H9 (cell line): ENCODE measurements at regions not wholly inside any gene's neighbourhood (a gene's known extent, or its start where the extent isn't known, plus 50 kb on each side); places are given as distances from the start of the nearest gene placed in this dataset.

ENCODE experiments used
- DNase-seq: peaks from one replicate; pipeline ENCODE4 v3.0.0-alpha.2; 2017
- H2AFZ ChIP-seq: one replicate; pipeline ENCODE4 v1.6.1; 2013; ENCODE audit warnings: mild to moderate bottlenecking, low read length, control low read depth, moderate library complexity
- H2AK5ac ChIP-seq: 2 replicates; pipeline ENCODE4 v1.6.1; 2013; ENCODE audit warnings: low read length, control low read depth, mixed read lengths; ENCODE audit not compliant: insufficient read length
- H2BK120ac ChIP-seq: one replicate; pipeline ENCODE4 v1.6.1; 2013; ENCODE audit warnings: low read depth, mild to moderate bottlenecking, low read length, control low read depth, inconsistent platforms; ENCODE audit not compliant: poor library complexity, severe bottlenecking
- H2BK12ac ChIP-seq: 2 replicates; pipeline ENCODE4 v1.6.1; 2013; ENCODE audit warnings: low read length, control low read depth, mixed read lengths, low read depth; ENCODE audit not compliant: insufficient read length
- H2BK15ac ChIP-seq: 2 replicates; pipeline ENCODE4 v1.6.1; 2013; ENCODE audit warnings: low read depth, low read length, control low read depth
- H2BK20ac ChIP-seq: one replicate; pipeline ENCODE4 v1.6.1; 2013; ENCODE audit warnings: low read depth, mild to moderate bottlenecking, low read length, control low read depth, inconsistent platforms; ENCODE audit not compliant: poor library complexity, severe bottlenecking
- H2BK5ac ChIP-seq: 2 replicates; pipeline ENCODE4 v1.6.1; 2013; ENCODE audit warnings: low read length, control low read depth, mixed read lengths; ENCODE audit not compliant: insufficient read length
- H3K14ac ChIP-seq: 2 replicates; pipeline ENCODE4 v1.6.1; 2013; ENCODE audit warnings: low read length, control low read depth; ENCODE audit not compliant: insufficient read depth
- H3K18ac ChIP-seq: 2 replicates; pipeline ENCODE4 v1.6.1; 2013; ENCODE audit warnings: low read depth, mild to moderate bottlenecking, mixed read lengths, low read length, control low read depth; ENCODE audit not compliant: insufficient read length
- H3K23ac ChIP-seq: 2 replicates; pipeline ENCODE4 v1.6.1; 2013; ENCODE audit warnings: low read length, control low read depth, mixed read lengths, low read depth; ENCODE audit not compliant: insufficient read length
- H3K23me2 ChIP-seq: 2 replicates; pipeline ENCODE4 v1.6.1; 2013; ENCODE audit warnings: low read depth, mild to moderate bottlenecking, mixed read lengths, low read length, control low read depth; ENCODE audit not compliant: insufficient read length, poor library complexity, severe bottlenecking
- H3K27ac ChIP-seq: 2 replicates; pipeline ENCODE4 v1.5.1; 2013; ENCODE audit warnings: low read length, control low read depth, mixed read lengths, low read depth; ENCODE audit not compliant: insufficient read length
- H3K27me3 ChIP-seq: 2 replicates; pipeline ENCODE4 v1.6.1; 2013; ENCODE audit warnings: low read length, control low read depth, inconsistent platforms; ENCODE audit not compliant: insufficient read depth
- H3K4ac ChIP-seq: 2 replicates; pipeline ENCODE4 v1.6.1; 2013; ENCODE audit warnings: low read depth, mild to moderate bottlenecking, control low read depth, inconsistent platforms, low read length, moderate library complexity
- H3K4me1 ChIP-seq: 2 replicates; pipeline ENCODE4 v1.6.1; 2013; ENCODE audit warnings: low read length, control low read depth, inconsistent platforms; ENCODE audit not compliant: insufficient read depth
- H3K4me2 ChIP-seq: 2 replicates; pipeline ENCODE4 v1.6.1; 2013; ENCODE audit warnings: low read length, control low read depth, mixed read lengths; ENCODE audit not compliant: insufficient read length, insufficient read depth
- H3K56ac ChIP-seq: 2 replicates; pipeline ENCODE4 v1.6.1; 2013; ENCODE audit warnings: low read depth, mild to moderate bottlenecking, mixed read lengths, low read length, control low read depth; ENCODE audit not compliant: insufficient read length
- H3K79me1 ChIP-seq: 2 replicates; pipeline ENCODE4 v1.6.1; 2013; ENCODE audit warnings: low read depth, mild to moderate bottlenecking, moderate library complexity, low read length, control low read depth, inconsistent platforms; ENCODE audit not compliant: insufficient read depth, poor library complexity, severe bottlenecking
- H3K79me2 ChIP-seq: 2 replicates; pipeline ENCODE4 v1.6.1; 2013; ENCODE audit warnings: low read length, control low read depth, inconsistent platforms; ENCODE audit not compliant: insufficient read depth
- H3K9ac ChIP-seq: 2 replicates; pipeline ENCODE4 v1.6.1; 2013; ENCODE audit warnings: low read length, control low read depth, mixed read lengths; ENCODE audit not compliant: insufficient read length; ENCODE audit errors: extremely low read depth
- H3K9me3 ChIP-seq: one replicate; pipeline ENCODE4 v1.6.1; 2013; ENCODE audit warnings: low read depth, low read length, inconsistent platforms; ENCODE audit not compliant: control insufficient read depth
- H3T11ph ChIP-seq: one replicate; pipeline ENCODE4 v1.6.1; 2013; ENCODE audit warnings: mild to moderate bottlenecking, low read length, control low read depth, inconsistent platforms
- H4K20me1 ChIP-seq: one replicate; pipeline ENCODE4 v1.6.1; 2013; ENCODE audit not compliant: control insufficient read depth, insufficient read length, insufficient read depth
- H4K5ac ChIP-seq: 2 replicates; pipeline ENCODE4 v1.6.1; 2013; ENCODE audit warnings: low read depth, mild to moderate bottlenecking, mixed read lengths, low read length, control low read depth; ENCODE audit not compliant: insufficient read length
- H4K8ac ChIP-seq: replicated peaks from 2 replicates; pipeline ENCODE4 v1.6.1; 2013; ENCODE audit warnings: low read length, control low read depth, mixed read lengths, low read depth; ENCODE audit not compliant: insufficient read length
- H4K91ac ChIP-seq: 2 replicates; pipeline ENCODE4 v1.6.1; 2013; ENCODE audit warnings: low read depth, mild to moderate bottlenecking, moderate library complexity, mixed read lengths, low read length, control low read depth; ENCODE audit not compliant: insufficient read length
- H3K27ac Mint-ChIP-seq, 3 experiments: 2 replicates in 2 of 3; 3 replicates in 1 of 3; pipeline ENCODE4 v1.8.0; 2020 to 2021; ENCODE audit warnings: mixed read lengths in 3 of 3, mild to moderate bottlenecking in 1 of 3, moderate library complexity in 1 of 3
- H3K27me3 Mint-ChIP-seq: 2 replicates; pipeline ENCODE4 v1.8.0; 2021; ENCODE audit warnings: low read depth, mild to moderate bottlenecking, moderate library complexity, mixed read lengths
- H3K36me3 Mint-ChIP-seq, 3 experiments: 2 replicates in 2 of 3; 3 replicates in 1 of 3; pipeline ENCODE4 v1.8.0; 2020 to 2021; ENCODE audit warnings: low read depth in 3 of 3, mixed read lengths in 3 of 3; ENCODE audit not compliant: insufficient read depth in 1 of 3
- H3K4me1 Mint-ChIP-seq, 2 experiments: 2 replicates each; pipeline ENCODE4 v1.8.0; 2020; ENCODE audit warnings: mixed read lengths in 2 of 2
- H3K4me3 Mint-ChIP-seq, 2 experiments: 2 replicates in 1 of 2; 3 replicates in 1 of 2; pipeline ENCODE4 v1.8.0; 2020 to 2021; ENCODE audit warnings: mild to moderate bottlenecking in 2 of 2, mixed read lengths in 2 of 2, moderate library complexity in 1 of 2
- H3K9me3 Mint-ChIP-seq, 2 experiments: 2 replicates in 1 of 2; 3 replicates in 1 of 2; pipeline ENCODE4 v1.8.0; 2020; ENCODE audit warnings: mild to moderate bottlenecking in 2 of 2, mixed read lengths in 2 of 2, moderate library complexity in 1 of 2
- WGBS: extraction: QIAGEN DNeasy Blood & Tissue Kit; methylation state at CpG from one replicate; pipeline ENCODE4 v1.1.7; 2013; ENCODE audit warnings: missing lambda C conversion rate, low lambda C conversion rate, mixed read lengths; ENCODE audit not compliant: insufficient read length; ENCODE audit errors: extremely low coverage; 5-methylcytosine and 5-hydroxymethylcytosine counted together
- TF ChIP-seq, protein P1 (sequence below): fragments of 200-600 bp; sonication (generic); conservative IDR thresholded peaks from 3 replicates; pipeline ENCODE4 v1.8.0; 2021; ENCODE audit warnings: antibody characterized with exemption, mild to moderate bottlenecking

DNA sequence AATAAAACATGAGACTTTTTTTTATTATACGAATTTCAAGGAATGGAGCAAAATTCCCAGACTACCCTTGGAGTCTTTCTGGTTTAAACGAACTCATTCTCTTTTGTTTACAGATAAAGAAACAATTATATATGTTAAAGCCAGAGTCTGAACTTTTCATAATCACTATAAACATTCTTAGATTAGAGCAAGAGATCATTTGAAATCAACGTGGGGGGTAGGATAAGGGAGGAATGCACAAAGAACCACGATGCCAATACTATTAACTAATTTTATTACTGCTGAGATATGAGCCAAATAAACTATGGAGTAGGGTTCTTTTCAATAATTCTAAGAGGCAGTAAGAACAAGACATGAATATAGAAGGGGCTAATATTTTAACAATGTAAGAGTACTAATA lies 148.0 kb upstream of the FREM1 start:
- H2BK120ac ChIP-seq = no peak overlapping the region
- H2BK15ac ChIP-seq = no peak overlapping the region
- H2BK20ac ChIP-seq = no peak overlapping the region
- no peak overlapping the region for H3K4me3 Mint-ChIP-seq
- H4K8ac ChIP-seq = no peak overlapping the region
- H3K9me3 Mint-ChIP-seq = no peaks in the 10 kb centered on the region
- H3K18ac ChIP-seq = no peak overlapping the region
- no peaks in the 10 kb centered on the region for H3K9me3 ChIP-seq
- no peaks in the 10 kb centered on the region for H3K23me2 ChIP-seq
- TF ChIP-seq, protein P1, sequence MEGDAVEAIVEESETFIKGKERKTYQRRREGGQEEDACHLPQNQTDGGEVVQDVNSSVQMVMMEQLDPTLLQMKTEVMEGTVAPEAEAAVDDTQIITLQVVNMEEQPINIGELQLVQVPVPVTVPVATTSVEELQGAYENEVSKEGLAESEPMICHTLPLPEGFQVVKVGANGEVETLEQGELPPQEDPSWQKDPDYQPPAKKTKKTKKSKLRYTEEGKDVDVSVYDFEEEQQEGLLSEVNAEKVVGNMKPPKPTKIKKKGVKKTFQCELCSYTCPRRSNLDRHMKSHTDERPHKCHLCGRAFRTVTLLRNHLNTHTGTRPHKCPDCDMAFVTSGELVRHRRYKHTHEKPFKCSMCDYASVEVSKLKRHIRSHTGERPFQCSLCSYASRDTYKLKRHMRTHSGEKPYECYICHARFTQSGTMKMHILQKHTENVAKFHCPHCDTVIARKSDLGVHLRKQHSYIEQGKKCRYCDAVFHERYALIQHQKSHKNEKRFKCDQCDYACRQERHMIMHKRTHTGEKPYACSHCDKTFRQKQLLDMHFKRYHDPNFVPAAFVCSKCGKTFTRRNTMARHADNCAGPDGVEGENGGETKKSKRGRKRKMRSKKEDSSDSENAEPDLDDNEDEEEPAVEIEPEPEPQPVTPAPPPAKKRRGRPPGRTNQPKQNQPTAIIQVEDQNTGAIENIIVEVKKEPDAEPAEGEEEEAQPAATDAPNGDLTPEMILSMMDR = no peak
- H3K36me3 Mint-ChIP-seq = no peaks in the 10 kb centered on the region
- no peak overlapping the region for H3K27ac ChIP-seq
- H2AFZ ChIP-seq = no peak overlapping the region
- H3K4me1 Mint-ChIP-seq = peaks cover 2 to 5% of the 10 kb centered on the region in 2 experiments; a peak in 3 of 4 replicates
- H3K23ac ChIP-seq = no peak overlapping the region
- H3T11ph ChIP-seq = no peak overlapping the region
- no peak overlapping the region for H3K56ac ChIP-seq
- H3K79me2 ChIP-seq = no peaks in the 10 kb centered on the region
- H3K27me3 ChIP-seq = no peaks in the 10 kb centered on the region
- H2BK5ac ChIP-seq = no peak overlapping the region
- H2AK5ac ChIP-seq = no peak overlapping the region
- no peak overlapping the region for H3K9ac ChIP-seq
- H4K5ac ChIP-seq = no peak overlapping the region
- H3K27ac Mint-ChIP-seq = no peak overlapping the region
- no peak overlapping the region for H3K14ac ChIP-seq
- WGBS = no CpG with 5 or more reads among the region's 4 CpGs
- H3K4ac ChIP-seq = no peak overlapping the region
- no peak overlapping the region for H3K4me2 ChIP-seq
- no peaks in the 10 kb centered on the region for H4K20me1 ChIP-seq
- H3K79me1 ChIP-seq = no peaks in the 10 kb centered on the region
- no peaks in the 10 kb centered on the region for H3K4me1 ChIP-seq
- no peak overlapping the region for H4K91ac ChIP-seq
- no peak for DNase-seq
- no peak overlapping the region for H2BK12ac ChIP-seq
- no peaks in the 10 kb centered on the region for H3K27me3 Mint-ChIP-seq
